H1 (cell line): ENCODE measurements at regions not wholly inside any gene's neighbourhood (a gene's known extent, or its start where the extent isn't known, plus 50 kb on each side); places are given as distances from the start of the nearest gene placed in this dataset.

Experiments used
- CTCF ChIA-PET: fragments of 300-600 bp; sonication (Branson Sonifier 250); formaldehyde crosslinking; loops from one replicate; lab custom pipeline; 2021; ENCODE audit not compliant: partially characterized antibody; lab: Charles Lee
- POLR2A ChIA-PET: fragments of 300-600 bp; sonication (Branson Sonifier 250); formaldehyde crosslinking; loops from one replicate; lab custom pipeline; 2021; ENCODE audit warnings: inconsistent platforms; ENCODE audit not compliant: partially characterized antibody; lab: Charles Lee
- DNase-seq, 2 experiments: peaks; one replicate each; pipeline versions ENCODE4 v3.0.0 to v3.0.0-alpha.2; 2010 to 2022; ENCODE audit warnings: low spot score in 2 of 2, low read depth in 1 of 2, mixed read lengths in 1 of 2
- FAIRE-seq: peaks from 2 replicates; lab custom pipeline; 2011; peaks lifted over from hg19 to GRCh38; lab: Jason Lieb, UNC
- H2AFZ ChIP-seq: 2 replicates; pipeline ENCODE4 v1.8.1; 2012; ENCODE audit warnings: low read length, inconsistent platforms
- H2AK5ac ChIP-seq: 2 replicates; pipeline ENCODE4 v1.6.1; 2013; ENCODE audit warnings: low read depth, low read length
- H2BK120ac ChIP-seq: replicated peaks from 2 replicates; pipeline ENCODE3; 2013; ENCODE audit warnings: low read depth, low read length, inconsistent platforms
- H2BK12ac ChIP-seq: 2 replicates; pipeline ENCODE4 v1.6.1; 2013; ENCODE audit warnings: low read depth, low read length
- H2BK15ac ChIP-seq: 2 replicates; pipeline ENCODE4 v1.6.1; 2013; ENCODE audit warnings: low read length
- H2BK20ac ChIP-seq: 2 replicates; pipeline ENCODE4 v1.6.1; 2013; ENCODE audit warnings: low read length
- H2BK5ac ChIP-seq: 2 replicates; pipeline ENCODE4 v1.6.1; 2013; ENCODE audit warnings: low read depth, low read length
- H3K14ac ChIP-seq: 2 replicates; pipeline ENCODE4 v1.6.1; 2013; ENCODE audit warnings: inconsistent platforms; ENCODE audit not compliant: insufficient read length
- H3K18ac ChIP-seq: 2 replicates; pipeline ENCODE4 v1.6.1; 2013; ENCODE audit warnings: low read length; ENCODE audit errors: extremely low read depth
- H3K23ac ChIP-seq: 2 replicates; pipeline ENCODE4 v1.6.1; 2013; ENCODE audit warnings: inconsistent platforms; ENCODE audit not compliant: insufficient read length
- H3K23me2 ChIP-seq: 2 replicates; pipeline ENCODE4 v1.6.1; 2013; ENCODE audit warnings: low read depth, low read length
- H3K27ac ChIP-seq: 2 replicates; pipeline ENCODE4 v1.6.1; 2011; ENCODE audit warnings: low read depth, low read length, inconsistent platforms
- H3K27me3 ChIP-seq, 4 experiments: replicated peaks in 1 of 4; 1 replicate in 1 of 4; 2 replicates in 3 of 4; pipeline versions ENCODE4 v1.6.1 to v1.8.1; 2011 to 2013; ENCODE audit warnings: low read length in 3 of 4, mild to moderate bottlenecking in 3 of 4, inconsistent platforms in 2 of 4, mixed read lengths in 2 of 4, moderate library complexity in 1 of 4; ENCODE audit not compliant: control insufficient read depth in 3 of 4, insufficient read depth in 3 of 4; ENCODE audit errors: extremely low read depth in 1 of 4
- H3K36me3 ChIP-seq, 4 experiments: 2 replicates each; pipeline versions ENCODE4 v1.6.1 to v1.8.1; 2011 to 2013; ENCODE audit warnings: mild to moderate bottlenecking in 4 of 4, low read length in 3 of 4, moderate library complexity in 2 of 4, control low read depth in 1 of 4, inconsistent platforms in 1 of 4; ENCODE audit not compliant: insufficient read depth in 4 of 4, control insufficient read depth in 2 of 4
- H3K4ac ChIP-seq: replicated peaks from 2 replicates; pipeline ENCODE3; 2013; ENCODE audit warnings: low read length, low read depth, mixed read lengths, inconsistent platforms; ENCODE audit not compliant: insufficient read length
- H3K4me1 ChIP-seq, 4 experiments: replicated peaks in 1 of 4; 1 replicate in 1 of 4; 2 replicates in 3 of 4; pipeline versions ENCODE4 v1.6.1 to v1.8.1; 2011 to 2013; ENCODE audit warnings: low read length in 3 of 4, inconsistent platforms in 2 of 4, mixed read lengths in 1 of 4; ENCODE audit not compliant: insufficient read depth in 4 of 4, control insufficient read depth in 3 of 4
- H3K4me2 ChIP-seq, 2 experiments: 2 replicates each; pipeline versions ENCODE4 v1.6.1 to v1.8.1; 2011 to 2013; ENCODE audit warnings: low read depth in 2 of 2, low read length in 2 of 2, control low read depth in 1 of 2, inconsistent platforms in 1 of 2, mild to moderate bottlenecking in 1 of 2; ENCODE audit not compliant: insufficient read depth in 1 of 2
- H3K4me3 ChIP-seq, 4 experiments: fragments of 200-600, 300-600 bp in 1 of 4; sonication (generic), shearing (Covaris generic), sonication (Bioruptor Twin) in 1 of 4; 2 replicates each; pipeline versions ENCODE4 v1.5.1 to v1.8.1; 2011 to 2016; ENCODE audit warnings: low read length in 4 of 4, low read depth in 3 of 4, control low read depth in 2 of 4, inconsistent platforms in 2 of 4, mild to moderate bottlenecking in 2 of 4, mixed read lengths in 1 of 4, moderate library complexity in 1 of 4; ENCODE audit not compliant: insufficient read depth in 2 of 4; ENCODE audit errors: extremely low read depth in 1 of 4
- H3K56ac ChIP-seq: replicated peaks from 2 replicates; pipeline ENCODE3; 2013; ENCODE audit warnings: low read depth, mild to moderate bottlenecking, mixed read lengths, low read length, inconsistent platforms; ENCODE audit not compliant: insufficient read length
- H3K79me1 ChIP-seq: 2 replicates; pipeline ENCODE4 v1.6.1; 2013; ENCODE audit warnings: low read depth, low read length, control low read depth
- H3K79me2 ChIP-seq, 2 experiments: 2 replicates each; pipeline versions ENCODE4 v1.6.1 to v1.8.1; 2012 to 2013; ENCODE audit warnings: low read length in 2 of 2, mild to moderate bottlenecking in 2 of 2, inconsistent platforms in 1 of 2; ENCODE audit not compliant: insufficient read depth in 2 of 2, control insufficient read depth in 1 of 2
- H3K9ac ChIP-seq, 4 experiments: replicated peaks in 1 of 4; 1 replicate in 1 of 4; 2 replicates in 3 of 4; pipeline versions ENCODE4 v1.6.1 to v1.8.1; 2011 to 2013; ENCODE audit warnings: low read depth in 3 of 4, low read length in 3 of 4, control low read depth in 2 of 4, mild to moderate bottlenecking in 2 of 4, moderate library complexity in 2 of 4, inconsistent platforms in 1 of 4; ENCODE audit errors: extremely low read depth in 1 of 4
- H3K9me3 ChIP-seq, 2 experiments: 2 replicates each; pipeline versions ENCODE4 v1.6.1 to v1.8.1; 2012 to 2013; ENCODE audit warnings: mild to moderate bottlenecking in 2 of 2, moderate library complexity in 2 of 2, control low read depth in 1 of 2, inconsistent platforms in 1 of 2, low read depth in 1 of 2, low read length in 1 of 2, mixed read lengths in 1 of 2; ENCODE audit not compliant: insufficient read depth in 2 of 2
- H4K20me1 ChIP-seq, 2 experiments: replicated peaks in 1 of 2; 2 replicates each; pipeline versions ENCODE3 to v1.8.1; 2011 to 2013; ENCODE audit warnings: inconsistent platforms in 2 of 2, low read length in 2 of 2, mild to moderate bottlenecking in 1 of 2; ENCODE audit not compliant: insufficient read depth in 2 of 2, control insufficient read depth in 1 of 2
- H4K5ac ChIP-seq: 2 replicates; pipeline ENCODE4 v1.6.1; 2013; ENCODE audit warnings: low read length, low read depth, mixed read lengths, inconsistent platforms; ENCODE audit not compliant: insufficient read length
- H4K8ac ChIP-seq: 2 replicates; pipeline ENCODE4 v1.8.0; 2013; ENCODE audit warnings: mild to moderate bottlenecking, moderate library complexity, low read length, inconsistent platforms; ENCODE audit not compliant: insufficient read depth; ENCODE audit errors: extremely low read depth
- H4K91ac ChIP-seq: replicated peaks from 2 replicates; pipeline ENCODE3; 2013; ENCODE audit warnings: low read length, mixed read lengths, inconsistent platforms; ENCODE audit not compliant: insufficient read length
- BRCA1 ChIP-seq: IDR thresholded peaks from 2 replicates; pipeline ENCODE4 v1.6.1; 2012; ENCODE audit warnings: low read depth, low read length, improper control_type of control experiment
- KDM1A ChIP-seq: fragments of 200-600, 300-600 bp; sonication (generic); IDR thresholded peaks from 2 replicates; pipeline ENCODE4 v1.7.1; 2016; ENCODE audit warnings: mild to moderate bottlenecking, low read length, borderline replicate concordance
- KDM4A ChIP-seq: IDR thresholded peaks from one replicate; pipeline ENCODE4 v1.7.1; 2012; ENCODE audit warnings: low read depth, mild to moderate bottlenecking, moderate library complexity, low read length, inconsistent platforms; ENCODE audit not compliant: severe bottlenecking
- NANOG ChIP-seq: IDR thresholded peaks from 2 replicates; pipeline ENCODE4 v1.6.1; 2011; ENCODE audit warnings: low read length, low read depth, mild to moderate bottlenecking, inconsistent platforms; ENCODE audit not compliant: insufficient read depth, poor library complexity, severe bottlenecking
- POLR2A ChIP-seq, 2 experiments: IDR thresholded peaks; 1 replicate in 1 of 2; 2 replicates in 1 of 2; pipeline ENCODE4 v1.6.1; 2011; ENCODE audit warnings: low read depth in 2 of 2, low read length in 2 of 2, mild to moderate bottlenecking in 2 of 2; ENCODE audit errors: control extremely low read depth in 1 of 2
- SP4 ChIP-seq: IDR thresholded peaks from 2 replicates; pipeline ENCODE4 v1.6.1; 2012; ENCODE audit warnings: low read length, inconsistent platforms
- SUZ12 ChIP-seq: fragments of 200-600 bp; sonication (generic); IDR thresholded peaks from 2 replicates; pipeline ENCODE4 v1.6.1; 2012; ENCODE audit warnings: mild to moderate bottlenecking, inconsistent platforms, low read length, moderate library complexity, mixed read lengths
- WGBS, 2 experiments: shearing (Covaris generic) in 1 of 2; methylation state at CpG; one replicate each; pipeline versions ENCODE4 v1.1.6 to v1.1.7; 2013 to 2015; ENCODE audit warnings: low lambda C conversion rate in 2 of 2, mixed read lengths in 2 of 2, inconsistent platforms in 1 of 2, low coverage in 1 of 2, missing lambda C conversion rate in 1 of 2; ENCODE audit not compliant: insufficient replicate concordance in 2 of 2, insufficient coverage in 1 of 2, insufficient read length in 1 of 2; ENCODE audit errors: extremely low coverage in 1 of 2, missing lambda C conversion rate in 1 of 2; 5-methylcytosine and 5-hydroxymethylcytosine counted together
- TF ChIP-seq, protein P1 (sequence below): IDR thresholded peaks from 2 replicates; pipeline ENCODE4 v1.6.1; 2011; ENCODE audit warnings: low read depth, mild to moderate bottlenecking, low read length; ENCODE audit not compliant: insufficient read depth

DNA sequence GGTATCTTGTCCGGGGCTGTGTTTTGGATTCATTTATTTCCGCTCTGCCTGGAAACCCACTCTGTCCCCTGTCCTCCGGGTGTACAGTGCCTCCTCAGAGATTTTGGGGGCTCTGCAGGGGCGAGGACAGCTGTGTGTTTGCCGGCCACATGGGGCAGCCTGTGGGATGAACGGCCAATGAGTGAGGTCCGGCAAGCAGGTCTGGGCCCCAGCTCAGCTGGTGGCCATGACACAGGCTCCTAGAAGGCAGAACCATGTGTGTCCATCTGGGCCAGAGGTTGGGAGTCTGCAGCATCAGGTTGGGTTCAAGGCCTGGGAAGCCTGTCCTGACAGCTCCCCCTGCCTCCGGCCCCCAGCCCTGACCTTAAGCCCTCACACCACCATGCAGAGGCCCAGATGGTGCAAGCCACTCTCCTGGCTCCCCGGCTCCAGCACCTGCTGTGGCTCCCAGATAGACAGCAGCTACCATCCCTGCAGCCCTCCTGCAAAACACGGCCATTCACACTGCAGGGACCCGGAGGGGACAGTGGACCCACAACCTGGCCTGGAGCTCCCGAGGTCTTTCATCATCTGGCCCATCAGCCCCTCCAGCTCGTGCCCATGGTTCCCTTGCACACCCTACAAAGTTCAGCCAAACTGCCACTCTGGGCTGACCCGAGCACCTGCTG, 220.1 kb upstream of the C14orf180 start:
- CTCF ChIA-PET: interaction anchor here (1.0 to 2.0 kb wide), 8 partner anchors 9 to 1109 kb away, joined by 3 to 13 read pairs (median 4); no protein-coding TSS in a partner anchor

More for the DNA sequence above, 220.1 kb upstream of the C14orf180 start:
- Histone ChIP-seq H3K4ac (no peak overlapping the region), H3K9me3 (no peaks in the 10 kb centered on the region), H3K23ac (no peak overlapping the region), H4K5ac (no peak overlapping the region), H4K8ac (peak overlapping the region; percentile 25; the same call in 1 of the 2 replicates), H2BK5ac (no peak overlapping the region), H2BK12ac (no peak overlapping the region), H3K36me3 (no peaks in the 10 kb centered on the region), H2BK15ac (no peak overlapping the region), H2BK20ac (no peak overlapping the region), H2BK120ac (no peak overlapping the region), H3K14ac (no peak overlapping the region), H4K20me1 (no peaks in the 10 kb centered on the region), H3K4me3 (no peak overlapping the region), H2AK5ac (no peak overlapping the region), H3K9ac (no peak overlapping the region), H3K18ac (no peak overlapping the region), H3K56ac (no peak overlapping the region), H3K27ac (no peak overlapping the region), H3K79me2 (no peaks in the 10 kb centered on the region)
- WGBS, 2 experiments: 90% methylated on average over 13 of the region's 14 CpGs; no CpG with 5 or more reads in 1 of the 2 experiments
- DNase-seq (no peak), FAIRE-seq (no peak)
- POLR2A ChIA-PET: no interaction called here
- TF ChIP-seq KDM4A (no peak), BRCA1 (no peak), SUZ12 (no peak), POLR2A (IDR thresholded peaks at IDR 0.05; ENCODE audit: control extremely low read depth in 1 of 2, low read depth in 2 of 2, low read length in 2 of 2) (no peak), NANOG (no peak), SP4 (no peak), KDM1A (no peak)
- TF ChIP-seq, protein P1, sequence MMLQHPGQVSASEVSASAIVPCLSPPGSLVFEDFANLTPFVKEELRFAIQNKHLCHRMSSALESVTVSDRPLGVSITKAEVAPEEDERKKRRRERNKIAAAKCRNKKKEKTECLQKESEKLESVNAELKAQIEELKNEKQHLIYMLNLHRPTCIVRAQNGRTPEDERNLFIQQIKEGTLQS: no peak
- TF ChIP-seq, all 59 proteins: peak for 0
- Histone ChIP-seq H2AFZ (no peak overlapping the region), H3K79me1 (no peaks in the 10 kb centered on the region), H4K91ac (no peak overlapping the region), H3K4me1 (no peaks in the 10 kb centered on the region), H3K27me3 (no peaks in the 10 kb centered on the region), H3K4me2 (no peak overlapping the region), H3K23me2 (no peaks in the 10 kb centered on the region)
